ENCODE measurements at regions not wholly inside any gene's neighbourhood (a gene's known extent, or its start where the extent isn't known, plus 50 kb on each side); places are given as distances from the start of the nearest gene placed in this dataset.

DNA sequence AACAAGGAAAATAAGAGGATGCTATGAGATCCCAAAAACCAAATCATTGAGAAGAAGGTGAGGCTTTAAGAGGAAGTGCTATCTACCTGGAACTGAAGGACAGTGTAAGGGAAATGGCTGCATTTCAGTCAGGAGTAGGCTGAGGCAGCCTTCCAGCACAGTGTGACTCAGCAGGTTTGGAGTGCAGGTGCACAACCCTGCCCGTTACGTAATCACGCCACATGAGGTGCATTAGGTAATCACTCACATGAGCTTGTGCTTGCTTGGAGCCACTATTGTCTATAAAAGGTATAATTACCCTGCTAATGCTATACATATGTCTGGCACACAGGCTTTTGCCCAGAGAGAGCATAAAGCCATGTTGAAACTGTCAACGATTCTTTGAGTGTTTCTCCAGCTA lies 74.9 kb downstream of the DIO2 start:
- TF ChIP-seq CTCF (IDR thresholded peaks at IDR 0.05) (no peak), POLR2A (IDR thresholded peaks at IDR 0.05) (no peak), EP300 (IDR thresholded peaks at IDR 0.05) (no peak), POLR2AphosphoS5 (IDR thresholded peaks at IDR 0.05) (no peak)
